K562 (cell line): ENCODE measurements at regions not wholly inside any gene's neighbourhood (a gene's known extent, or its start where the extent isn't known, plus 50 kb on each side); places are given as distances from the start of the nearest gene placed in this dataset.

Experiments
- ATAC-seq: fragments of 200-7000 bp; cut with Tn5 transposase; 3 replicates; pipeline ENCODE4 v1.9.1; 2020; ENCODE audit warnings: moderate library complexity
- BruUV-seq: library from RNA; stranded (reverse); fragments of 400-500 nt; replicated peaks from 2 replicates; lab custom pipeline; 2021; lab: Mats Ljungman, UMichigan
- CTCF ChIA-PET: fragments of 300-600 bp; formaldehyde crosslinking; extraction: SDS; loops from one replicate; lab custom pipeline; 2021; ENCODE audit warnings: low intra/inter-chr PET ratio; lab: Yijun Ruan, JAX
- POLR2A ChIA-PET: fragments of 300-600, 350-650 bp; sonication (Branson Sonifier 250); formaldehyde crosslinking; extraction: SDS; loops from one replicate; lab custom pipeline; 2021; ENCODE audit warnings: antibody characterized with exemption, inconsistent platforms; lab: Yijun Ruan, JAX
- DNase-seq, 4 experiments: peaks; one replicate each; pipeline versions ENCODE4 v3.0.0 to v3.0.0-alpha.2; 2011 to 2018; ENCODE audit warnings: low spot score in 3 of 4, mixed read lengths in 3 of 4; ENCODE audit errors: extremely low read depth in 1 of 4
- FAIRE-seq: peaks from 2 replicates; lab custom pipeline; 2011; peaks lifted over from hg19 to GRCh38; lab: Jason Lieb, UNC
- H2AFZ ChIP-seq: 2 replicates; pipeline ENCODE4 v1.6.0; 2011; ENCODE audit warnings: low read depth, low read length, control low read depth, inconsistent platforms
- H3K27ac ChIP-seq: fragments of 200-600 bp; 3 replicates; pipeline ENCODE4 v1.8.0; 2011; ENCODE audit warnings: low read depth, mild to moderate bottlenecking, control low read depth, inconsistent platforms, low read length, moderate library complexity, mixed read lengths; ENCODE audit errors: extremely low read depth
- H3K27me3 ChIP-seq, 2 experiments: fragments of 300-600 bp in 1 of 2; 2 replicates in 1 of 2; 3 replicates in 1 of 2; pipeline versions ENCODE4 v1.6.0 to v1.8.0; 2011; ENCODE audit warnings: inconsistent platforms in 2 of 2, low read length in 2 of 2, mild to moderate bottlenecking in 1 of 2, mixed read lengths in 1 of 2, moderate library complexity in 1 of 2; ENCODE audit not compliant: control insufficient read depth in 2 of 2, insufficient read depth in 2 of 2
- H3K36me3 ChIP-seq: fragments of 300-600 bp; 3 replicates; pipeline ENCODE4 v1.8.0; 2011; ENCODE audit warnings: mild to moderate bottlenecking, low read length, inconsistent platforms; ENCODE audit not compliant: control insufficient read depth, insufficient read depth
- H3K4me1 ChIP-seq, 2 experiments: fragments of 200-600 bp in 1 of 2; replicated peaks in 1 of 2; 2 replicates in 1 of 2; 3 replicates in 1 of 2; pipeline versions ENCODE4 v1.5.1 to v1.8.0; 2011; ENCODE audit warnings: inconsistent platforms in 2 of 2, low read length in 2 of 2, mild to moderate bottlenecking in 1 of 2, mixed read lengths in 1 of 2, moderate library complexity in 1 of 2; ENCODE audit not compliant: control insufficient read depth in 2 of 2, insufficient read depth in 2 of 2
- H3K4me2 ChIP-seq: 2 replicates; pipeline ENCODE4 v1.6.1; 2011; ENCODE audit warnings: low read length, control low read depth, inconsistent platforms, mixed read lengths; ENCODE audit not compliant: insufficient read depth
- H3K4me3 ChIP-seq: fragments of 200-600 bp; sonication (generic), shearing (Covaris generic); 2 replicates; pipeline ENCODE4 v1.5.1; 2016; ENCODE audit warnings: control low read depth, inconsistent platforms
- H3K79me2 ChIP-seq: fragments of 200-600 bp; 3 replicates; pipeline ENCODE4 v1.8.0; 2011; ENCODE audit warnings: low read length, inconsistent platforms; ENCODE audit not compliant: control insufficient read depth, insufficient read depth
- H3K9ac ChIP-seq, 2 experiments: 2 replicates each; pipeline versions ENCODE4 v1.6.0 to v1.6.1; 2011; ENCODE audit warnings: low read depth in 2 of 2, low read length in 2 of 2, control low read depth in 1 of 2, inconsistent platforms in 1 of 2, mild to moderate bottlenecking in 1 of 2, mixed read lengths in 1 of 2; ENCODE audit not compliant: insufficient read depth in 1 of 2
- H3K9me1 ChIP-seq: one replicate; pipeline ENCODE4 v1.6.0; 2011; ENCODE audit warnings: inconsistent platforms, mild to moderate bottlenecking, low read length, moderate library complexity; ENCODE audit not compliant: control insufficient read depth, insufficient read depth
- H3K9me3 ChIP-seq: replicated peaks from 2 replicates; pipeline ENCODE4 v1.5.1; 2011; ENCODE audit warnings: low read depth, low read length, inconsistent platforms; ENCODE audit not compliant: control insufficient read depth, insufficient read depth
- H4K20me1 ChIP-seq: replicated peaks from 2 replicates; pipeline ENCODE4 v1.6.1; 2011; ENCODE audit warnings: low read length, inconsistent platforms, mixed read lengths; ENCODE audit not compliant: control insufficient read depth, insufficient read depth
- C11orf30 ChIP-seq: fragments of 450-650 bp; IDR thresholded peaks from 2 replicates; pipeline ENCODE4 v1.6.1; 2016; ENCODE audit warnings: low read depth, mild to moderate bottlenecking
- CBX5 ChIP-seq: IDR thresholded peaks from 2 replicates; pipeline ENCODE4 v1.6.1; 2014; ENCODE audit warnings: low read depth, borderline replicate concordance
- HINFP ChIP-seq: fragments of 450-650 bp; conservative IDR thresholded peaks from 2 replicates; pipeline ENCODE4 v1.6.1; 2016; ENCODE audit warnings: missing genetic modification characterization, low read depth, mild to moderate bottlenecking, control low read depth, missing compliant biosample characterization
- MAFG ChIP-seq: fragments of 450-650 bp; conservative IDR thresholded peaks from 2 replicates; pipeline ENCODE4 v1.6.1; 2016; ENCODE audit warnings: missing genetic modification characterization, missing compliant biosample characterization
- NEUROD1 ChIP-seq: fragments of 150-350 bp; IDR thresholded peaks from 2 replicates; pipeline ENCODE4 v1.6.1; 2014; ENCODE audit warnings: borderline replicate concordance, low read length, low read depth; ENCODE audit not compliant: partially characterized antibody
- NFE2 ChIP-seq: IDR thresholded peaks from 2 replicates; pipeline ENCODE4 v1.6.1; 2014; ENCODE audit warnings: antibody characterized with exemption, low read depth
- PTTG1 ChIP-seq: fragments of 450-650 bp; IDR thresholded peaks from 2 replicates; pipeline ENCODE4 v1.6.1; 2016; ENCODE audit warnings: low read depth, mild to moderate bottlenecking, missing genetic modification characterization, missing compliant biosample characterization
- RNF219 ChIP-seq: fragments of 250-450 bp; sonication (Bioruptor Pico); IDR thresholded peaks from 2 replicates; pipeline ENCODE4 v1.5.0; 2022; ENCODE audit warnings: mild to moderate bottlenecking
- WGBS: fragments of 100-300 bp; shearing (Covaris generic); methylation state at CpG from one replicate; pipeline ENCODE4 v1.1.6; 2016; ENCODE audit warnings: low coverage, mixed read lengths; ENCODE audit not compliant: insufficient coverage; ENCODE audit errors: missing lambda C conversion rate; 5-methylcytosine and 5-hydroxymethylcytosine counted together
- in situ Hi-C: fragments of 300-500 bp; cut with MboI; formaldehyde crosslinking; loops from 4 replicates; pipeline ENCODE4 v1.15.0; 2018; ENCODE audit warnings: inconsistent platforms, mixed read lengths
- intact Hi-C: fragments of 100-400 bp; cut with micrococcal nuclease; formaldehyde crosslinking; loops from 2 replicates; pipeline ENCODE4 v1.14.2; 2022

DNA sequence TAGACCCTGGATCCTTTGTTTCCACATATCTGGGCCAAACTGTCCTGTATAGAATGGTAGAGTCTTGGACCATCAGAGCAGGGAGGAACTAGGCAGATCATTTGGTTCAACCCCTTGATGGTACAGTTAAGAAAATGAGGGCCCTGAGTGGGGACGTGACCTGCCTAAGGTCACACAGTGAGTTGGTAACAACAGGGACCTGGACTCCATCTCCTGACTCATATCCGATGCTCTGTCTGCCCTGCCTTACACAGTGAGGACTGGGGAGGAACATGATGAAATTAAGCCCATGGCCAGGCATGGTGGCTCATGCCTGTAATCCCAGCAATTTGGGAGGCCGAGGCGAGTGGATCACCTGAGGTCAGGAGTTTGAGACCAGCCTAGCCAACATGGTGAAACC lies 440.2 kb downstream of the PTPRU start (continued):
- TF ChIP-seq RNF219 (CRISPR knock-in tag) (no peak), PTTG1 (no peak), HINFP (tag) (no peak), NEUROD1 (no peak)

DNA sequence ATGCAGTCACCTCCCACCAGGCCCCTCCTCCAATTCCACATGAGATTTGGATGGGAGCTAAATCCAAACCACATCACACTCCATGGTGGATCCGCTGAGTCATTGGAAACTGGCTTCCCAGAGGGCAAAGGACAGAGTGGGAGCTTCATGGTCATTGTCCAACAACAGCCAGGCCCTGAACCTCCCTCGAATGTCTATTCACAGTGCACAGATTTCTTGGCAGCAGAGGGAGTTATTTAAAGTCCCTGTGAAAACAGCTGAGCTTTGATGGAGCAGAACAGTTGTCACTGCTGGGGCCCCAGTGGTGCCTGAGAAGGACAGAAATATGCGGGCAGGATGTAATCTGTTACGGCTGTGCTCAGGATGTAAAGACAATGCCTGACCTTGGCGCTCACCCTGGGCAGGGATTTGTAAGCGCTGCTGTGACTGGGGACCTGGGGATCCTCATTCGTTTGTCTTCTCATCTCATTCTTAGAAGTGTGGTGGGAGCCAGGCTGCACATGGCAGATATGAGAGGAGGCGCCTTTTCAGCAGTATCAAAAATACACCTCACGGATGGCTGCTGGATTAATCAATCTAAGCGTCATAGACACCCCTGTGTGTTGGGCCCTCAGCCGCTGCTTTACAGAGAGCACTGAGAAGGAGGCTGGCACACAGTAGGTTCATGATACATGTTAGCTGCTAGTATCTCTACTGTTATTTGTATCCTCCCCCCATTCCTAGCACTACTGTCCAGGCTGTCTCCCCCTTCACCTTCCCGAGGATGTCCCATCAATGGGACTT lies 439.4 kb downstream of the PTPRU start:
- Histone ChIP-seq H3K4me1 (no peaks in the 10 kb centered on the region; a peak in 1 of 5 replicates), H2AFZ (no peak overlapping the region), H3K36me3 (no peaks in the 10 kb centered on the region), H3K9me3 (no peaks in the 10 kb centered on the region), H3K79me2 (no peaks in the 10 kb centered on the region), H3K4me2 (no peak overlapping the region), H3K27me3 (peaks cover 3 to 22% of the 10 kb centered on the region in 2 experiments), H3K9ac (no peak overlapping the region), H4K20me1 (no peaks in the 10 kb centered on the region), H3K9me1 (no peaks in the 10 kb centered on the region), H3K27ac (no peak overlapping the region), H3K4me3 (no peak overlapping the region)
- FAIRE-seq (peak; percentile 6), ATAC-seq (no peak; the same call in 2 of the 3 replicates), DNase-seq (no peak)
- in situ Hi-C loops (no loop called here), intact Hi-C loops (no loop called here)
- TF ChIP-seq NFE2 (peak; percentile 47), CBX5 (no peak), MAFG (tag) (peak; percentile 35; the same call in 1 of the 2 replicates), C11orf30 (peak; percentile 35; the same call in 1 of the 2 replicates)
- WGBS = under 1% methylated on average over 12 of the region's 12 CpGs
- POLR2A ChIA-PET = interaction anchor here (0.7 to 1.1 kb wide), 2 partner anchors 8 to 11 kb away, joined by 3 to 5 read pairs; no protein-coding TSS in a partner anchor
- no TSS peak for BruUV-seq
- CTCF ChIA-PET = no interaction called here
